ENCODE measurements at regions not wholly inside any gene's neighbourhood (a gene's known extent, or its start where the extent isn't known, plus 50 kb on each side); places are given as distances from the start of the nearest gene placed in this dataset.
A peak's percentile ranks its signal among the peaks of the same experiment; 100 is the strongest.

GRCh38 chr22:23401111-23401909 lies 178.8 kb downstream of the IGLL1 start:
- no peak for TF ChIP-seq CTCF (conservative IDR thresholded peaks at IDR 0.05)
- Mint-ChIP-seq H3K4me3 (no peak overlapping the region), H3K4me1 (peaks cover 8% of the 10 kb centered on the region), H3K27me3 (ENCODE audit: low read depth) (no peaks in the 10 kb centered on the region), H3K9me3 (no peaks in the 10 kb centered on the region), H3K36me3 (ENCODE audit: low read depth) (no peaks in the 10 kb centered on the region), H3K27ac (ENCODE audit: unreplicated experiment) (no peak overlapping the region)
- no peak for DNase-seq (ENCODE audit: low read depth, low spot score)

DNA sequence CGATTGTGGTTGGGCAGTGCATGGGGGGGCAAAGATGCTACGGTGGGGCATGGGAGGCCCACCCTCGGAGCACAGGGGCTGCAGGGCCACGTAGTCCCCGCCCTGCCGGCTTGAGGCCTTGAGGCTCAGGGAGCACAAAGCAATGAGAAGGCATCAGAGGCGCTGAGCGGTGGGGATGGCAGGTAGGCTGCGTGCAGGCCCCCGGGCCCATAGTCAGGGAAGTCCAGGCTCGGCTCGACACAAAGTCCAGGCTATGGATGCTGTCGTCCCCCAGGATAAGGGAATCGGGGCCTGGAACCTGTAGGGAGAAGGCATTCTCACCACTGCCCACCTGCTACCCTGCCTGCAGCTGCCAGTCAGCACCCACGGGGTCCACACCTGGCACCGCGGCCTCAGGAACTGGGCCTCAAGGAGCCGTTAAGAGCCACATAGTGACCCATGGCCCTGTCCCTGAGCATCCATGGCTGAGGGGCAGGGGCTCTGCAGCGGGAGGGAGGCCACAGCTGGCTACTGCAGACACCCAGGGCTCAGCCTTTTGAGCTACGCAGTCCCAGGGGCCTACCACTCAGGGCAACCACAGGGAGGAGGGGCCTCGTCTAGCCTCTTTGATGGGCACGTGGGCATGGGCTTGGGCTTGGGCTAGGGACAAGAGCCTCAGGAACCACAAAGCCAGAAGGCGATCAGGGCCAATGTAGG lies 179.7 kb downstream of the IGLL1 start:
- no peaks in the 10 kb centered on the region for H3K9me3 Mint-ChIP-seq
- no peaks in the 10 kb centered on the region for H3K4me1 Mint-ChIP-seq
- TF ChIP-seq CTCF (conservative IDR thresholded peaks at IDR 0.05), result no peak
- peak overlapping the region; percentile 49 for H3K4me3 Mint-ChIP-seq
- H3K27ac Mint-ChIP-seq (ENCODE audit: unreplicated experiment), result no peak overlapping the region
- no peaks in the 10 kb centered on the region for H3K27me3 Mint-ChIP-seq (ENCODE audit: low read depth)
- no peaks in the 10 kb centered on the region for H3K36me3 Mint-ChIP-seq (ENCODE audit: low read depth)
- DNase-seq (ENCODE audit: low read depth, low spot score), result no peak

DNA sequence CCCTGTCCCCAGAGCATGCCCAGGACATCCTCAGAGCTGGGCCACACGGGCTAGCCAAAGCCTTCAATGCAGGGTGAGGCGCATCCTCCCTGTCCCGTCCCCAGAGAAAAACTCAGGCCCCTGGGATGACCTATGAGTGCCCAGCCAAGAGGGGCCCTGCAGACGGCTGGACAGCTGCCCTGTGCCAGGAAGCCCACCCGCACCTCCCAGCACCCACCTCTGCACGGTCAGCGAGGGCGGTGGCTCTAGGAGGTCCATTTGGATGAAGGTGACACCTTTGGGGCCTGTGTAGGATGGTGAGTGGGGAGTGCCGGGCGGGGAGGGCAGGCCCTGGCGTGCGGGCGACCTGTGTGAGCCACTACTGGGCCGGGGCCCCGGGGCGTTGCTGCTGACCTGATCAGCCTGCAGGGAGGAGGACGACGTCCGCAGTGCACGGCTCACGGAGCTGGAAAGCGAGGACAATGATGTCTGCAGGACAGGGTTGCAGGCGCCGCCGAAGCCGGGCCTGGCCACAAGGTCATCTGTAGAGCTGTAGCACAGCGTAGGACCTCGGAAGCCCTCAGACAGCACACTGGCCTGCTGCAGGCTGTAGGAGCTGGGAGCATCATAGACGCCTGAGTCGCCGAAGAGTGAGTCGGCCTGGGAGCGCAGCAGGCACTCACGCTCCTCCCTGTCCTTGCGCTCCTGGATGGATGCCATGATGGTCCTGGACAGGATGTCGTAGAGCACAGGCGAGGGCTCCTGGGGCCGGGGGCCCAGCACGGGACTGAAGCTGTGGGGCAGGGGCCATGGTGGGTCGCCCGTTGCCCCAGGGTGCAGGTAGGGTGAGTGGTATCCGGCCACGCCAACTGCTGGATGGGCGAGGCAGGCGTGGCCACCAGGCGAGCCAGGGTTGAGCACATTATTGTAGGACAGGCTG lies 180.5 kb downstream of the IGLL1 start:
- Mint-ChIP-seq H3K4me1 (no peaks in the 10 kb centered on the region), H3K27me3 (ENCODE audit: low read depth) (no peaks in the 10 kb centered on the region), H3K27ac (ENCODE audit: unreplicated experiment) (no peak overlapping the region), H3K9me3 (no peaks in the 10 kb centered on the region), H3K4me3 (no peak overlapping the region), H3K36me3 (ENCODE audit: low read depth) (no peaks in the 10 kb centered on the region)
- no peak for DNase-seq (ENCODE audit: low read depth, low spot score)
- TF ChIP-seq CTCF (conservative IDR thresholded peaks at IDR 0.05), result no peak

DNA sequence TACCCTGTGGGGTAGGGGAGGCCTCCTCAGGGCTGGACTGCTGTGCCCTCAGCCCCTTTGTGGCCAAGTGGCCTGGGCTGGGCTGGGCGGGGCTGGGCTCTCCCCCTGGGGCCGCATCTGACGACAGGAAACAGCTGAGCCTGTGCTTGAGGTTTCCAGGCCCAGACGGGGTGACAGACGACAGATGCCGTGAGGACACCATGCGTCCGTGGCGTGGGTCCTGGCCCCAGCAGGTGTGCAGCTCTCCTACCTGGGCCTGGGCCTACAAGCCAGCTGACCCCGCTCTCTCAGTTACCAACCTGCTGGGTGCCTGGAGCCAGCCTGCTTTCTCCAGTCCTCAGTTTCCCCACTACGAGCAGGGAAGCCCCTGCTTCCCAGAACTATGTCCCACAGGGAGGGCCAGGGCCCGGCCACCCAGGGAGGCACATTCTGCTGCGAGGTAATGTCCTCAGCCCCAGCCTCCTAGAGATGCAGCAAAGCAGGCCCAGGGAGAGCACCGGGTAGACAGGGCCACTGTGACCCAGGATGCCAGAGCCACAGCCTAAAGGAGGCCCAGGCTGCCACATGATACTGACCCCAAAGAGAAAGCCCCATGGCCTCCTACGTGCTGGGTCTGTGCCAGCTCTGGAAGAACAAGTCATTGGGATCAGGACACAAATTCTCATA lies 181.3 kb downstream of the IGLL1 start:
- Mint-ChIP-seq H3K27me3 (ENCODE audit: low read depth) (no peaks in the 10 kb centered on the region), H3K27ac (ENCODE audit: unreplicated experiment) (no peak overlapping the region), H3K4me3 (no peak overlapping the region), H3K9me3 (no peaks in the 10 kb centered on the region), H3K4me1 (no peaks in the 10 kb centered on the region), H3K36me3 (ENCODE audit: low read depth) (no peaks in the 10 kb centered on the region)
- no peak for TF ChIP-seq CTCF (conservative IDR thresholded peaks at IDR 0.05)
- no peak for DNase-seq (ENCODE audit: low read depth, low spot score)

All from neural crest cell (in vitro differentiated cells).